ENCODE measurements at regions not wholly inside any gene's neighbourhood (a gene's known extent, or its start where the extent isn't known, plus 50 kb on each side); places are given as distances from the start of the nearest gene placed in this dataset.

DNA sequence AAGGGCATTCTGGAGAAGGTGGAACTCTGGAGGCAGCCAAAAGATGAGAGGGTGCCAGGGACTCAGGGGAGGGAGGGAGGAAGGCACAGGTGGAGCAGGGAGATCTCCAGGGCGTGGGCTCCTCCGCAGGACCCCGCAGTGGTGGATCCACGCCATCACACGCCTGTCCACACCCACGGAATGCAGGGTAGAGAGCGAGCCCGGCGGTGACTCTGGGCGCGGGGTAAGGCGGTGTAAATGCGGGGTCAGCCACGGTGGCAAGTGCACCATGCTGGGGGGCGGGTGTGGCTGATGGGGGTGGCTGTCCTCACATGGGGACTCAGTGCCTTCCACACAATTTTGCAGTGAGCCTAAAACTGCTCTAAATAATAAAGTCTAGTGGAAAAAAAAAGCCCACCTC, 105.1 kb upstream of the TTC34 start:
- no peaks in the 10 kb centered on the region for H3K27me3 ChIP-seq (ENCODE audit: control insufficient read depth, insufficient read depth, low read length)
- H3K36me3 ChIP-seq (ENCODE audit: control insufficient read depth, insufficient read depth, low read length): no peaks in the 10 kb centered on the region
- TF ChIP-seq, protein P1, sequence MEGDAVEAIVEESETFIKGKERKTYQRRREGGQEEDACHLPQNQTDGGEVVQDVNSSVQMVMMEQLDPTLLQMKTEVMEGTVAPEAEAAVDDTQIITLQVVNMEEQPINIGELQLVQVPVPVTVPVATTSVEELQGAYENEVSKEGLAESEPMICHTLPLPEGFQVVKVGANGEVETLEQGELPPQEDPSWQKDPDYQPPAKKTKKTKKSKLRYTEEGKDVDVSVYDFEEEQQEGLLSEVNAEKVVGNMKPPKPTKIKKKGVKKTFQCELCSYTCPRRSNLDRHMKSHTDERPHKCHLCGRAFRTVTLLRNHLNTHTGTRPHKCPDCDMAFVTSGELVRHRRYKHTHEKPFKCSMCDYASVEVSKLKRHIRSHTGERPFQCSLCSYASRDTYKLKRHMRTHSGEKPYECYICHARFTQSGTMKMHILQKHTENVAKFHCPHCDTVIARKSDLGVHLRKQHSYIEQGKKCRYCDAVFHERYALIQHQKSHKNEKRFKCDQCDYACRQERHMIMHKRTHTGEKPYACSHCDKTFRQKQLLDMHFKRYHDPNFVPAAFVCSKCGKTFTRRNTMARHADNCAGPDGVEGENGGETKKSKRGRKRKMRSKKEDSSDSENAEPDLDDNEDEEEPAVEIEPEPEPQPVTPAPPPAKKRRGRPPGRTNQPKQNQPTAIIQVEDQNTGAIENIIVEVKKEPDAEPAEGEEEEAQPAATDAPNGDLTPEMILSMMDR (IDR thresholded peaks at IDR 0.05; ENCODE audit: insufficient read depth, low read length, severe bottlenecking): no peak
- H3K4me3 ChIP-seq (ENCODE audit: low read depth, low read length): no peak overlapping the region
- DNase-seq (ENCODE audit: low read depth): no peak
- no peak for FAIRE-seq

DNA sequence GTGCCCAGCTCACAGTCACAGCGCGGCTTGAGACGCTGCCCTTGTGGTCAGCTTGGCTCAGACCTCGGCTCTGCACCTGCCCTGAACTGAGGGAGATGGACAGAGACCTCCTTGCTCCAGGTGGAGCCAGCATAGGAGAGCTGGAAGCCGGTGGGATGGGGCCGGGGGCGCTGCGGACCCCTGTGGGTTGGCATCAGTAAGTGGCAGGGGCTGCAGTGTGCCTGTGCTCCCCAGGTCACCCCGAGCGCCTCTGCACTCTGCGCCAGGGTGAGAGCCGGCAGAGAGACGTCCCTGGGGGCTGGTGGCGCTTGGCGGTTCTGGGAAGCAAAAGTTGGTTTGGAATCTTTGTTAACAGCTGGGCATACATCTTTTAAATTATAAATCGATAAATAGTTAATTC, 105.6 kb upstream of the TTC34 start:
- FAIRE-seq: no peak
- no peak overlapping the region for H3K4me3 ChIP-seq (ENCODE audit: low read depth, low read length)
- no peaks in the 10 kb centered on the region for H3K27me3 ChIP-seq (ENCODE audit: control insufficient read depth, insufficient read depth, low read length)
- no peaks in the 10 kb centered on the region for H3K36me3 ChIP-seq (ENCODE audit: control insufficient read depth, insufficient read depth, low read length)
- DNase-seq (ENCODE audit: low read depth): no peak
- TF ChIP-seq, protein P1 (IDR thresholded peaks at IDR 0.05; ENCODE audit: insufficient read depth, low read length, severe bottlenecking): no peak

DNA sequence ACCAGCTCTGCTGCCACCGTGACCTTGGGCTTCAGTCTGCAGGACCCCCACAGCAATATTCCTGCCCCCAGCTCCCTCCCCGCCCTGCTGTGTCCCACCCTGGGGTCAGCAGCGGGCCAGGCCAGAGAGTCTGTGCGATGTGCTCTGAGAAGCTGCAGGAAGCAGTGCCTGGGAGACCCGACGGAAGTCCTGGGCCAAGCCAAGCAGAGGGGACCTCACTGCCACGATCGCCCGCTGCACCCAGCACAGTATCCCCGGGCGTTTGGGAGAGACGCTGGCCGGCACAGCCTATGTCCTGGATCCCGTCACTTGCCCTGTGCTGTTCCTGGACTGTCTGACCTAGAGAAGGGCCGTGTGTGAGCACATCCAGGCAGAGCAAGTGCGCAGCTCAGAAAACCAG, 106.6 kb upstream of the TTC34 start:
- no peaks in the 10 kb centered on the region for H3K27me3 ChIP-seq (ENCODE audit: control insufficient read depth, insufficient read depth, low read length)
- no peaks in the 10 kb centered on the region for H3K36me3 ChIP-seq (ENCODE audit: control insufficient read depth, insufficient read depth, low read length)
- TF ChIP-seq, protein P1 (IDR thresholded peaks at IDR 0.05; ENCODE audit: insufficient read depth, low read length, severe bottlenecking): no peak
- H3K4me3 ChIP-seq (ENCODE audit: low read depth, low read length): no peak overlapping the region
- DNase-seq (ENCODE audit: low read depth) (no peak), FAIRE-seq (no peak)

DNA sequence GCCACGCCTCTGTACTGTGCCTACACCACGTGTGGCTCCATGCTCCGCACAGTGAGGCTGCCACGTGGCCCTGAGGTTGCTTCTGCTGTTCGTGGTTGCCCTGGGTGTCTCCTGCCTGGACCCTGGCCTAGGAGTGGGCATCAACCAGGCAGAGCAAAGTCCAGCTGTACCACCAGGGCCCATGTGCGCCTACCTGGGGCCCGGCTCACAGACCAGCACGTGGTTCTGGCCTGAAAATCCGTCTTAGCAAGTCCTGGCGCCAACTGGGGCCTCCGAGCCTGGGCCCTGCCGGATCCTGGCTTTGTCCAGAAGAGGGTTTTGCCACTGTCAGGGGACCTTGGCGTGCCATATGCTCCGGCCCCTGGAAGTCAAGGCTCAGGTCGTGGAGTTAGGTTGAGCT, 107.1 kb upstream of the TTC34 start:
- TF ChIP-seq, protein P1 (IDR thresholded peaks at IDR 0.05; ENCODE audit: insufficient read depth, low read length, severe bottlenecking): no peak
- no peak for DNase-seq (ENCODE audit: low read depth)

DNA sequence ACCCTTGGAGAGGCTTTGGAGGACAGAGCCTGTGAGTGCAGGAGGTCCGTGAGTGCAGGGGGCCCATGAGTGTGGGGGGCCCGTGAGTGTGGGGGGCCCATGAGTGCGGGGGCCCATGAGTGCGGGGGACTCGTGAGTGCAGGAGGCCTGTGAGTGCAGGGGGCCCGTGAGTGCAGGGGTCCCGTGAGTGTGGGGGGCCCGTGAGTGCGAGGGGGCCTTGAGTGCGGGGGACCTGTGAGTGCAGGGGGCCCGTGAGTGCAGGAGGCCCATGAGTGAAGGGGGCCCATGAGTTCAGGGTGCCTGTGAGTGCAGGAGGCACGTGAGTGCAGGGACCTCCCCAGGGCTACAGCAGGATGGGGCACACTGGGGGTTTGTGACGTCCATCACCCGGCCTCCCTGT, 108.3 kb upstream of the TTC34 start:
- FAIRE-seq (no peak), DNase-seq (ENCODE audit: low read depth) (no peak)
- Histone ChIP-seq H3K36me3 (ENCODE audit: control insufficient read depth, insufficient read depth, low read length) (no peaks in the 10 kb centered on the region), H3K27me3 (ENCODE audit: control insufficient read depth, insufficient read depth, low read length) (no peaks in the 10 kb centered on the region), H3K4me3 (ENCODE audit: low read depth, low read length) (no peak overlapping the region)
- TF ChIP-seq, protein P1 (IDR thresholded peaks at IDR 0.05; ENCODE audit: insufficient read depth, low read length, severe bottlenecking): no peak

More for the DNA sequence above, 107.1 kb upstream of the TTC34 start:
- H3K27me3 ChIP-seq (ENCODE audit: control insufficient read depth, insufficient read depth, low read length): no peaks in the 10 kb centered on the region
- no peaks in the 10 kb centered on the region for H3K36me3 ChIP-seq (ENCODE audit: control insufficient read depth, insufficient read depth, low read length)
- H3K4me3 ChIP-seq (ENCODE audit: low read depth, low read length): no peak overlapping the region
- FAIRE-seq: no peak

DNA sequence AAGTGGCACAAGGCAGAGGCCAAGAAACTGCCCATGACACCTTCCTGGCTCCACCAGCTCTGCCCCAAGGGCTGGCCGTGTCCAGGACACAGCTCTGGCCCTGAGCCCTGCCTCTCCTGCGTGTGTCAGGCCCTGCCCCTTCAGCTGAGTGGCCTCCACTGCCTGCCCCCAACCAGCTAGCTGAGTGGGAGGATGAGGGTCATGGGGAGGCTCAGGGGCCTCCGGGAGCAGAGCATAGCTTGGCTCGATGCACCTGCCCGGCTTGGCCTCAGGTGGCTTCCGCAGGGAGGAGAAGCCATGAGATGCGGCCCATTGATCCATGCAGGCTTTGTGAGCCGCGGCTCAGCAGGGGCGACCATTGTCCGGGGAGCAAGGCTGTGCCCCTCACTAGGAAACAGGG, 108.7 kb upstream of the TTC34 start:
- DNase-seq (ENCODE audit: low read depth) (no peak), FAIRE-seq (no peak)
- TF ChIP-seq, protein P1 (IDR thresholded peaks at IDR 0.05; ENCODE audit: insufficient read depth, low read length, severe bottlenecking): no peak
- Histone ChIP-seq H3K27me3 (ENCODE audit: control insufficient read depth, insufficient read depth, low read length) (no peaks in the 10 kb centered on the region), H3K4me3 (ENCODE audit: low read depth, low read length) (no peak overlapping the region), H3K36me3 (ENCODE audit: control insufficient read depth, insufficient read depth, low read length) (no peaks in the 10 kb centered on the region)
